Right lobe of liver (tissue), 6 donors: ENCODE measurements at regions not wholly inside any gene's neighbourhood (a gene's known extent, or its start where the extent isn't known, plus 50 kb on each side); places are given as distances from the start of the nearest gene placed in this dataset.

Source experiments
- ATAC-seq, 4 donors: fragments of 200-7000 bp; cut with Tn5 transposase; one replicate each; pipeline ENCODE4 v1.9.1; 2020; ENCODE audit warnings: mild to moderate bottlenecking in 4 of 4, moderate library complexity in 4 of 4
- DNase-seq, 3 donors: peaks; one replicate each; pipeline ENCODE4 v3.0.0-alpha.2; 2020
- H3K27ac ChIP-seq, 3 donors: fragments of 200-600 bp; one replicate each; pipeline ENCODE4 v1.8.0; 2022
- H3K27me3 ChIP-seq, 2 donors: fragments of 200-600 bp; one replicate each; pipeline ENCODE4 v1.8.0; 2022
- H3K36me3 ChIP-seq, 4 donors: fragments of 200-600 bp; sonication (generic) in 1 of 4; one replicate each; pipeline versions ENCODE4 v1.5.1 to v1.8.0; 2017 to 2022; ENCODE audit warnings: control low read depth in 1 of 4
- H3K4me1 ChIP-seq, 4 donors: fragments of 200-600 bp; sonication (generic) in 1 of 4; one replicate each; pipeline versions ENCODE4 v1.5.1 to v1.8.0; 2017 to 2022; ENCODE audit warnings: control low read depth in 1 of 4
- H3K4me3 ChIP-seq, 3 donors: fragments of 200-600 bp; one replicate each; pipeline ENCODE4 v1.8.0; 2022
- H3K9me3 ChIP-seq, 4 donors: fragments of 200-600 bp; sonication (generic) in 1 of 4; one replicate each; pipeline versions ENCODE4 v1.5.1 to v1.8.0; 2017 to 2022; ENCODE audit warnings: control low read depth in 1 of 4
- CTCF ChIP-seq, 4 donors: fragments of 200-600 bp in 3 of 4; fragments of 450-650 bp in 1 of 4; IDR thresholded peaks; one replicate each; pipeline versions ENCODE4 v1.5.1 to v1.8.0; 2016 to 2022; ENCODE audit warnings: antibody characterized with exemption in 4 of 4, mild to moderate bottlenecking in 2 of 4
- POLR2A ChIP-seq: fragments of 450-650 bp; IDR thresholded peaks from one replicate; pipeline ENCODE4 v1.6.1; 2017; ENCODE audit warnings: antibody characterized with exemption, mild to moderate bottlenecking
- whole genome bisulfite sequencing: methylation state at CpG from one replicate; pipeline ENCODE4 v1.1.6; 2018; ENCODE audit warnings: low coverage, low lambda C conversion rate; ENCODE audit not compliant: insufficient coverage; ENCODE audit errors: missing lambda C conversion rate; 5-methylcytosine and 5-hydroxymethylcytosine counted together
- intact Hi-C, 2 donors: fragments of 100-400 bp; cut with DNase I; formaldehyde crosslinking; loops; one replicate each; pipeline versions ENCODE4 v1.11.2 to v1.14.1; 2022
- donor health status: DM: no; HTN: yes; CAD: no.
- donor health status: DM: no; HTN: no; CAD: no.
- donor health status: DM: no; HTN: no; CAD: no.
- donor health status: DM: no; HTN: yes; CAD: no.
- donor health status: DM: no; HTN: yes; CAD: no.

GRCh38 chr19:32191921-32192320, 153.5 kb upstream of the ZNF507 start:
- ATAC-seq (no peak), DNase-seq (no peak)
- intact Hi-C loops: no loop called here
- Histone ChIP-seq H3K27ac (no peak overlapping the region), H3K27me3 (no peaks in the 10 kb centered on the region), H3K4me3 (no peak overlapping the region), H3K36me3 (no peaks in the 10 kb centered on the region), H3K9me3 (no peaks in the 10 kb centered on the region), H3K4me1 (no peaks in the 10 kb centered on the region)
- TF ChIP-seq POLR2A: no peak
- no peak for TF ChIP-seq CTCF (IDR thresholded peaks at IDR 0.05)
- WGBS: 78% methylated on average over 3 of the region's 3 CpGs

- Histone ChIP-seq H3K36me3 (no peaks in the 10 kb centered on the region), H3K27ac (no peak overlapping the region), H3K4me3 (no peak overlapping the region), H3K27me3 (no peaks in the 10 kb centered on the region), H3K4me1 (no peaks in the 10 kb centered on the region), H3K9me3 (no peaks in the 10 kb centered on the region)
- intact Hi-C loops: no loop called here
- 65% methylated on average over 11 of the region's 13 CpGs for WGBS
- no peak for DNase-seq
- ATAC-seq: no peak
- no peak for TF ChIP-seq CTCF (IDR thresholded peaks at IDR 0.05)
- no peak for TF ChIP-seq POLR2A
Measured at GRCh38 chr19:32195706-32196610, 149.5 kb upstream of the ZNF507 start.

GRCh38 chr19:32196690-32197420, 148.6 kb upstream of the ZNF507 start:
- WGBS: 49% methylated on average over 2 of the region's 13 CpGs
- H3K36me3 ChIP-seq: no peaks in the 10 kb centered on the region
- intact Hi-C loops: no loop called here
- H3K4me1 ChIP-seq: no peaks in the 10 kb centered on the region
- no peaks in the 10 kb centered on the region for H3K27me3 ChIP-seq
- TF ChIP-seq CTCF (IDR thresholded peaks at IDR 0.05) (no peak), POLR2A (no peak)
- H3K4me3 ChIP-seq: no peak overlapping the region
- no peak overlapping the region for H3K27ac ChIP-seq
- H3K9me3 ChIP-seq: no peaks in the 10 kb centered on the region
- ATAC-seq (no peak), DNase-seq (no peak)

- no peak for DNase-seq
- ATAC-seq: no peak
- WGBS: 39% methylated on average over 10 of the region's 13 CpGs
Measured at GRCh38 chr19:32197896-32198882, 147.2 kb upstream of the ZNF507 start.

More at GRCh38 chr19:32197896-32198882, 147.2 kb upstream of the ZNF507 start:
- Histone ChIP-seq H3K36me3 (no peaks in the 10 kb centered on the region), H3K27ac (no peak overlapping the region), H3K27me3 (no peaks in the 10 kb centered on the region), H3K9me3 (no peaks in the 10 kb centered on the region), H3K4me3 (no peak overlapping the region), H3K4me1 (no peaks in the 10 kb centered on the region)
- intact Hi-C loops: no loop called here
- no peak for TF ChIP-seq CTCF (IDR thresholded peaks at IDR 0.05)
- TF ChIP-seq POLR2A: no peak
